ENCODE measurements at regions not wholly inside any gene's neighbourhood (a gene's known extent, or its start where the extent isn't known, plus 50 kb on each side); places are given as distances from the start of the nearest gene placed in this dataset.
"Not testable (repeated sequence)": the region's sequence is repeated elsewhere in the genome, so short reads cannot be mapped to it uniquely, and the experiment has no call there.

DNA sequence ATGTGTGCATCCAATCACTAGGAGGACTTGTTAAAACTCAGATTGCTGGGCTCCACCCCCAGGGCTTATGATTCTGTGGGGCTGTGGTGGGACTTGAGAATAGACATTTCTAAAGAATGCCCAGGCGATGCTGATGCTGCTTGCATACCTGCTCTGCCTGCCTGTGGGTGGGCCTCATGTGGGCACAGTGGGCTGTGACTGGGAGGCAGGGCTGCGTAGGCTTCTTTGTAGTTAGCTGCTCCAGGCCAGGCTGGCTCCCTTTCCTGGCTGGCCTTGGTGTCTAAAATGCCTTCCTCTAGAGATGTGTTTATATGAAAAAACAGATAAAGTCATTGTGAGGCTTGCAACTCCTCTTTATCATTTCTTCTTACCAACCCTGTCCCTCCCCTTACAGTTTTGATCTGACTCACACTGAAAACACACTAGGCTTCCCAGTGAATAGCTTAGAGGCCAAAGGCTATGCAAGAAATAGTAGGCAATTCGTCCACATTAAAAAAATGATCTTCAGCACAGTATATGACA, 495.5 kb upstream of the MAP3K7 start:
- DNase-seq: no peak

DNA sequence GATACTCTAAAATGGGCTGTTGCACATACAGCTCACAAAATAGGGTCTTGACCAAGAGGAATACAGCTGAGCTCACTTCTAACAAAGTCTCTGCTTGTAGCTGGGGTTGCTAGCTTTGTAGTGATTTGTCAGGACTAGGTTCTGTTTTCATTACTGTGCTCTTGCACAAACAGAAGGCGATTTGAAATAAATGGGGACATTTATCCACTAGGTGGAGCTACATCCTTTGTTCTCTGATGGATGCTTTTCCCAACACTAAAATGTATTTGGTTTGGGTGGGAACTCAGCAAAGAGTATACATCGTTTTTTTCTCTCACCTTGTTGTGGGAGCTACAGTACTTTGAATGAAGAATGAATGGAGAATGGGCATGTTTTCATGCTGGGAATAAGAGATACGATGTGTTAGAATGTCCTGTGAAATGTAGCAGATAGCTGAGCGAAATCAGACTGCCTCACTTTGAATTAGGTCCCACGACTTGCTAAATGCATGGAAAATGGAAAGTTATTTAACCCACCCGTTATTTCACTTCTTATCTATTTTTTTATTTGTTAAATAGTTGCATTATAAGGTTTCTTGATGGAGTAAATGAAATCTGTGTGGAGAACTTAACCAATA, 494.7 kb upstream of the MAP3K7 start:
- DNase-seq: peak; percentile 24

- DNase-seq: no peak
Observed at GRCh38 chr6:91080871-91081270, 494.0 kb upstream of the MAP3K7 start.

- no peak for DNase-seq
Observed at GRCh38 chr6:91079969-91080368, 493.1 kb upstream of the MAP3K7 start.

- DNase-seq: no peak
Observed at GRCh38 chr6:91075244-91075976, 488.5 kb upstream of the MAP3K7 start.

DNA sequence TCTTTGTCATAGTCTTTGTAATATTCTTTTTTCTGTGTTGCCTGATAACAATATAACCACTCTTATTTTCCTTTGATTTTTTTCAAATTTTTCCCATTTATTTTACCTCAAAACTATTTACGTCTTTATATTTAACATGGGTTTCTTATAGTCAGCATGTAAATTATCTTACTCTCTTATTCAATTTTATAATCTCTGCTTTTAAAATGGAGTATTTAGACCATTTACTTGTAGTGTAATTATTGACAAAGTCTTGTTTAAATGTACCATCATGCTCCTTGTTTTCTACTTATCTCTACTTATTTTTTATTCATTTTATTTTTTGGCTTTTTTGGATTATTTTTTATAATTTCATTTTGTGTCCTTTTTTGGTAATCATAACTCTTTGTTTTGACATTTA, 476.5 kb upstream of the MAP3K7 start:
- no peak for DNase-seq

DNA sequence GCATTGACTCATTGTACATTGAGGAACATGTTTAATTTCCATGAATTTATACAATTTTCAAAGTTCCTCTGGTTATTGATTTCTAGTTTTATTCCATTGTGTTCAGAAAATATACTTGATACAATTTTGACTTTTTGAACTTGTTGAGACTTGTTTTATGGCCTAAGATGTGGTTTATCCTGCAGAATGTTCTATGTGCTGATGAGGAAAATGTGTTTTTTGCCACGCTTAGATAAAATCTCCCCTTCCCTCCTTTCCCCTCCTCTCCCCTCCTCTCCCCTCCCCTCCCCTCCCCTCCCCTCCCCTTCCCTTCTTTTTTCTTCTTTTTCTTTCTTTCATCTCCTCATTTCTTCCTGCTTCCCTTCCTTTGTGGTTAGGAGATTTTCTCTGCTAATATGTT, 470.8 kb upstream of the MAP3K7 start:
- DNase-seq: no peak

DNA sequence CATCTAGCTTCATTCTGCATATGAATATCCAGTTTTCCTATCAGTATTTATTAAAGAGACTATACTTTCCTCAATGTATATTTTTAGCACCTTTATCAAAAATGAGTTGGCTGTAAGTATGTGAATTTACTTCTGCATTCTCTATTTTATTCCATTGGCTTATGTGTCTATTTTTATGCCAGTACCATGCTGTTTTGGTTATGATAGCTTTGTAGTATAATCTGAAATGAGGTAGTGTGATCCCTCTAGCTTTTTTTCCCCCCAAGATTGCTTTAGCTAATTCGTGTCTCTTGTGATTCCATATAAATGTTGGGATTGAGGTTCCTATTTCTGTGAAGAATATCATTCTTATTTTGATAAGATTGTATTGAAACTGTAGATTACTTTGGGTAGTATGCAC, 469.1 kb upstream of the MAP3K7 start:
- DNase-seq: no peak

DNA sequence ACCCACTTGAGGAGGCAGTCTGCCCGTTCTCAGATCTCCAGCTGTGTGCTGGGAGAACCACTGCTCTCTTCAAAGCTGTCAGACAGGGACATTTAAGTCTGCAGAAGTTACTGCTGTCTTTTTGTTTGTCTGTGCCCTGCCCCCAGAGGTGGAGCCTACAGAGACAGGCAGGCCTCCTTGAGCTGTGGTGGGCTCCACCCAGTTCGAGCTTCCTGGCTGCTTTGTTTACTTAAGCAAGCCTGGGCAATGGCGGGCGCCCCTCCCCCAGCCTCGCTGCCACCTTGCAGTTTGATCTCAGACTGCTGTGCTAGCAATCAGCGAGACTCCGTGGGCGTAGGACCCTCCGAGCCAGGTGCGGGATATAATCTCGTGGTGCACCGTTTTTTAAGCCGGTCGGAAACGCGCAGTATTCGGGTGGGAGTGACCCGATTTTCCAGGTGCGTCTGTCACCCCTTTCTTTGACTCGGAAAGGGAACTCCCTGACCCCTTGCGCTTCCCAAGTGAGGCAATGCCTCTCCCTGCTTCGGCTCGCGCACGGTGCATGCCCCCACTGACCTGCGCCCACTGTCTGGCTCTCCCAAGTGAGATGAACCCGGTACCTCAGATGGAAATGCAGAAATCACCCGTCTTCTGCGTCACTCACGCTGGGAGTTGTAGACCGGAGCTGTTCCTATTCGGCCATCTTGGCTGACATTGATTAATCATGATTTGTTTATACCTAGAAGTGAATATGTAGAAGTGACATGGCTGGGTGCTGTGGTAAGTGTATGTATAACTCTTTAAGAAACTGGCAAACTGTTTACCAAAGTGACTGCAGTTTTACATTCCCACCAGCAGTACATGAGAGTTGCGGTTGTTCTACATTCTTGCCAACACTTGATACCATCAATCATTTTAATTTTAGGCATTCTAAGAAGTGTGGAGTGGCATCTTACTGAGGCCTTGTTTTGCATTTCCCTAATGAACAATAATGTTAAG, 465.9 kb upstream of the MAP3K7 start:
- DNase-seq: not testable (repeated sequence)

DNA sequence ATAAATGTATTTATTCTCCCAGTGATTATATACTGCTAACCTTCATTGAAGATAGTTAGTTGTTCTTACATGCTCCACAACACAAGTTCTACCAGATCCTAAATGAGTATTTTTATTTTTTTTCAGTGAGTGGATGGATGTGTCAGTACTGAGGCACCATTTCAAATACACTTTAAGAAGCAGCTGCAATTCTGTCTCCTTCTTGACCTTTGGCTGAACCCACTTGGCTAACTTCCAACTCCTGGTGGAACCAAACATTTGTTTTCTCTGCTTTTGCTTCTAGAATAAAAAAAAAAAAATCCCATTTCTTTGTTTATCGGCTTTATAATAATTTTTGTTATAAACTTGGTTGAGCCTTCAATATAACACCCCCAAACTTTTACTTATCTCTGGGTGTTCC, 458.3 kb upstream of the MAP3K7 start:
- no peak for DNase-seq

GRCh38 chr6:91043751-91044150, 456.9 kb upstream of the MAP3K7 start:
- DNase-seq: no peak

DNA sequence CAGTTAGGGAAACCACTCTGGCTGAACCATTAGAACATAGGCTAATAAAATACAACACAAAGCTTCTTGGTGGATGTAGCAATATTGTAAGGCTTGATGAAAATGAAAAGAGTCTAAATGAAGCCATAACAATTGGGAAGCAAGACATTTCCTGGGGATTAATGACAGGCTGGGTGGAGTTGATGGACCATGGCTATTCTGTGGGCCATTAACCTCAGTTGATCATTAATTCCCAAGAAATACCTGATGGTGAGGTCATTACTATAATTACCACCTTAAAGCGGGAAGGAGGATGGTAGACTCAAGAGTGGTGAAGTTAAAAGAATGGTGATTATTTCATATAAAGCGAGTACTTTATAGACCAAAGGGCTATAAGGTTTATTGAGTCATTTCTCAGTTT, 455.8 kb upstream of the MAP3K7 start:
- no peak for DNase-seq

GRCh38 chr6:91033964-91034363, 447.1 kb upstream of the MAP3K7 start:
- no peak for DNase-seq

DNA sequence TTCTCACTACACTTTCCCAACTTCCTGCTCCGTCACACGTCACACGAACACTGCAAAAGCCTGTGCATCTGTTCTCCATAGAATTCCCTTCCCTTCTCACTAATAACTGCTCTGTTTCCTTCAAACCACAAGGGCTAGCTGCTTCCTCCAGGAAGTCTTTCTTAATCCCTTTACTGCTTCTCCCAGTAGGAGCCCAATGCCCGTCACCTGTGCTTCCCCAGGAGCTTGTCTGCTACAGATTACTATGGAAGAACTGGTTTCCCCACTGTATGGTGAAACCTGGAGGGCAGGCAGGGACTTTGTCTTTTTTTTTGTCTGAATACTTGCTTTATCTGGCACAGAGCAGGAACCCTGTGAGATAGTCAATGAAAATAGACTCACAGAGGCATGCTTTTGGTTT, 444.7 kb upstream of the MAP3K7 start:
- no peak for DNase-seq

DNA sequence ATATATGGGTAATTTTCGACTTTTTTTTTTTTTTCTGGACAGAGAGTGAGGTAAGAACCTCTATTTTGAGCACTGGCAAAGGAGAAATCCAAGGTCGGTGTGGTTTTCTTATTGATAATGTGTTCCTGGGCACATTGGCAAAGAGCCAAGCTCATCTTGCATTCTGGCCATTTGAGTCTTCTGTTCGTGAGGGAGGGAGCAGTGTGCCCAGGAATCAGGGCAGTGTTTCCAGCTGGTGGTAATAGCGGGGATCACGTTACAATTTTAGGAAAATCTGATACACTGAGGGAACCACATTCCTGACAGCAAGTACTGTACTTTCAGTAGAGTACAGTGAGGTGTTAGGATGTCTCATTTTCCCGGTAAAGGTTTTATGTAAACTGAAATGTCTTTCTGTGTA, 442.3 kb upstream of the MAP3K7 start:
- no peak for DNase-seq

DNA sequence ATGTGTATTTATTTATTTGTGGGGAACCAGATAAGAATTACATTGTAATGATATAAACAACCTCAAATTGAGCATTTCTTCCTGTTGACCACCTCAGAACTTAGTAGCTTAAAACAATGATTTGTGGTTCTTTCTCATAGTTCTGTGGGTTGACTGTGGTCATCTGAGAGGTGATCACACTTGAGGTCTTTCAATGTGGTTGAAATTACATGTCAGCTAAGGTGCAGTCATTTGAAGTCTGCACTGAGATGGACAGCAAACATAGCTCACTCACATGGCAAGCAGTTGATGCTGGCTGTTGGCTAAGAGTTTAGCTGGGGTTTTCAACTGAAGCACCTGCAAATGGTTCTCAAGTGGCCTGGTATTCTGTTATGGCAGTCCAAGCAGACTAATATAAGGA, 436.7 kb upstream of the MAP3K7 start:
- DNase-seq: no peak

DNA sequence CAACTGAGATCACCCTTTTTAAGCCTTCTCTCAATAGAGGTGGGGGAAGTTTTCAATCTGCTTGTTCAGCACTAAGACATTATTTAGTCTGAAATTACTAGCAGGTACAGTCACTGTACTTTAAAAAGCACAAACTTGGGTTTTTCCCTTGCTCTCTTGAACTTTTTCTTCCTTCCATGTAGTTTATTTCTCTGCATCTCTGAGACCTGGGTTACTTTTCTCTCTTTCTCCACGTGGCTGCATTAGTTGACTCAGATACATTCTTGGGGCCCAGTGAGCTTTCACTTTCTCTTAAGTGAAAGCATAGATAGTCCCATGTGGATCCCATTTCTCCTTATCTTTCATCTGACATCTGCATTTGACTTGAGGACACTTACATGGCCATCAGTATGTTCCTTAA, 433.9 kb upstream of the MAP3K7 start:
- no peak for DNase-seq

DNA sequence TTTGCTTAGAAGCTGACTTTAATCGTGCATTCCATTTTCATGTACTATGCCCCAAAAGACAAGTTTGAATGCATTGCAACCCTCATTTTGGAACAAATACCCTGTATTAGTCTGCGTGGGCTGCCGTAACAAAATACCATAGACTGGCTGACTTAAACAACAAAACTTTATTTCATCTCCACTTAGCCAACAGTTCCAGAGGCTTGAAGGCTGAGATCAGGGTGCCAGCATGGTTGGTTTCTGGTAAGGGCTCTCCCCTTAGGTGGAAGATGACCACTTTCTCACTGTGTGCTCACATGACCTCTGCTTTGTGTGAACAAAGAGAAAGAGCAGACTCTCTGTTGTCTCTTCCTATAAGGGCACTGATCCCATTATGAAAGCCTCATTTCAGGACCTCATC, 431.7 kb upstream of the MAP3K7 start:
- DNase-seq: no peak

- no peak for DNase-seq
Observed at GRCh38 chr6:91013511-91013910, 426.6 kb upstream of the MAP3K7 start.

DNA sequence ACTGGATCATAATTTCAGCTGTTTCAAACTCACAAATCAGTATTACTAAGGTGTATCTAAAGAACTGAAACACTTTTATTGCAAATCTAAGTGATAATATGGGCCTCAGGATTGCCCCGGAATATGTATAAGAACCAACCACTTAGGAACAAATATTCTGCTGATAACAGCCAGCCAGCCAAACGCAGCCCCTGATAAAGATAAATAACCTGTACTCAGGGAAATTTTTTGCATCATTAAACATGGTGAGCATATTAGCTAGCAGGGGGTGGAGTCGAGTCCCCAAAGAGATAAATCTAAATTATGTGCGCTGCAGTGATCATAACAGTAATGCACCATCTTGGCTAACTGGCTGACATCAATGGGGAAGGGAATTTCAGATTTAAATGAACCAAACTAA, 410.2 kb upstream of the MAP3K7 start:
- DNase-seq: no peak

DNA sequence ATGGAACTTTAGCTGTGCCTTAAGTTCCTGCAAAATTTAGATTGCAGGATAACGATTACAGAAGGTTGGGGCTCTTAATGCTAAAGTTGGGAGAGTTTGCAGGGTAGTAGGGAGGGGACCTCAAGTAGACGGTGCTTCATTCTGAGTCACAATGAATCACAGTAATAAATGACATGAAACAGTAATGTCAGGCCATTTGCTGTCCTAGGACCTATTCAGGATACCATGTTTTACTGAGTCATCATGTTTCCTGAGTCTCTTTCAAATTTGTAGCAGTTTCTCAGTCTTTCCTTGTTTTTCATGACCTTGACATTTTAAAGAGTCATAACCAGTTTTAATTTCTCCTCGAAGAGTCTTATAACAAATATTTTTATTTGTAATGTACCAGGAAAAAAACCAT, 406.9 kb upstream of the MAP3K7 start:
- no peak for DNase-seq

DNA sequence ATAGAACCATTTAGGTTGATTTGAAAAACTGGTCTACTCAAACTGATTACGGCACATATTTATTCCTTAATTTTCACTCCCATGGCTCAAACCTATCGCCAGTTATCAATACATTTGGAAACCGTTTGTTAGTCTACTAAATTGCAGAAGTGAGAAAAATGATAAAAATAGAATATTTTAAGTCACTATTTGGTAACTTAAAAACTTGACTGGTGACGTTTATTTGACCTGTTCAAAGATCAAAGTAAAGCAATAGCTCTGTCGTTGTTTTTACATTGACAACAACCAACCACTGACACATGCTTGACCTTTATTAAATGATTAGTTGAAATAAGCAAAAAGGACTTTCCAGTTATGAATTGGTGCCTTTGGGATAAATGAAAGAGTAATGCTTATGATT, 402.9 kb upstream of the MAP3K7 start:
- DNase-seq: no peak

DNA sequence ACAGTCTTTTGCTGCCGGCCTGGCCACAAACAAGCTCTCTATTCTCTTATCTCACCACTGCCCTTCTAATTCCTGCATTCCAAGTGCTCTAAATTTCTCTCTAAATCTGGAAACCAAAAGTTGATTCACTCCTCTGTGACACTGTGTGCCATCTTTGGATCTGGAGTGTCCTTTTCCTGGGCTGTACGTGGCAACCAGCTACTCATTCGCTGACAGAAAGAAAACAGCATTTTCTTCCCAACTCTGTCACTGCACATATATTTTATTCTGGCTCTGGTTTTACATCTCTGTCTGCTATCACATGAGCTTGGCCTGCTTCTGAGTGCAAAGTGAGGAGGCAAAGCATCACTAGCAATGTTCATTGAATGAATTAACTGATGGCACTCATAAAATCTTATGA, 397.2 kb upstream of the MAP3K7 start:
- no peak for DNase-seq

- no peak for DNase-seq
Observed at GRCh38 chr6:90983462-90983861, 396.6 kb upstream of the MAP3K7 start.
